Glomerular visceral epithelial cell (primary cell): ENCODE measurements at regions not wholly inside any gene's neighbourhood (a gene's known extent, or its start where the extent isn't known, plus 50 kb on each side); places are given as distances from the start of the nearest gene placed in this dataset.

Experiments
- DNase-seq: peaks from one replicate; pipeline ENCODE4 v3.0.0-alpha.2; 2016; ENCODE audit errors: extremely low spot score

GRCh38 chr1:184141361-184141880 lies 89.9 kb downstream of the TSEN15 start:
- no peak for DNase-seq

GRCh38 chr1:184143449-184143848 lies 91.9 kb downstream of the TSEN15 start:
- no peak for DNase-seq

- DNase-seq, result no peak
These were observed 93.6 kb downstream of the TSEN15 start for GRCh38 chr1:184145083-184145482.

- DNase-seq, result no peak
These were observed 94.7 kb downstream of the TSEN15 start for GRCh38 chr1:184146202-184146601.

GRCh38 chr1:184150776-184151531 lies 99.4 kb downstream of the TSEN15 start:
- peak; percentile 48 for DNase-seq

GRCh38 chr1:184152434-184152898 lies 100.9 kb downstream of the TSEN15 start:
- DNase-seq, result peak; percentile 53

GRCh38 chr1:184152974-184153373 lies 101.4 kb downstream of the TSEN15 start:
- no peak for DNase-seq

- peak; percentile 6 for DNase-seq
These were observed 102.2 kb downstream of the TSEN15 start for GRCh38 chr1:184153731-184154130.

- DNase-seq, result no peak
These were observed 105.2 kb downstream of the TSEN15 start for GRCh38 chr1:184156521-184157393.

GRCh38 chr1:184157394-184157742 lies 105.8 kb downstream of the TSEN15 start:
- no peak for DNase-seq

- no peak for DNase-seq
These were observed 107.6 kb downstream of the TSEN15 start for GRCh38 chr1:184158896-184159681.

- DNase-seq, result no peak
These were observed 108.7 kb downstream of the TSEN15 start for GRCh38 chr1:184160236-184160635.

GRCh38 chr1:184161071-184161698 lies 109.7 kb downstream of the TSEN15 start:
- no peak for DNase-seq

- DNase-seq, result no peak
These were observed 110.8 kb downstream of the TSEN15 start for GRCh38 chr1:184162281-184162680.

GRCh38 chr1:184163674-184164465 lies 112.3 kb downstream of the TSEN15 start:
- DNase-seq, result peak; percentile 52

- DNase-seq, result no peak
These were observed 113.0 kb downstream of the TSEN15 start for GRCh38 chr1:184164536-184164935.

- no peak for DNase-seq
These were observed 115.0 kb downstream of the TSEN15 start for GRCh38 chr1:184166485-184166884.

GRCh38 chr1:184167352-184167751 lies 115.8 kb downstream of the TSEN15 start:
- DNase-seq, result no peak

- DNase-seq, result no peak
These were observed 119.2 kb downstream of the TSEN15 start for GRCh38 chr1:184170719-184171118.

- DNase-seq, result no peak
These were observed 124.5 kb downstream of the TSEN15 start for GRCh38 chr1:184176058-184176457.

GRCh38 chr1:184181044-184181443 lies 129.5 kb downstream of the TSEN15 start:
- no peak for DNase-seq
